ENCODE measurements at regions not wholly inside any gene's neighbourhood (a gene's known extent, or its start where the extent isn't known, plus 50 kb on each side); places are given as distances from the start of the nearest gene placed in this dataset.

DNA sequence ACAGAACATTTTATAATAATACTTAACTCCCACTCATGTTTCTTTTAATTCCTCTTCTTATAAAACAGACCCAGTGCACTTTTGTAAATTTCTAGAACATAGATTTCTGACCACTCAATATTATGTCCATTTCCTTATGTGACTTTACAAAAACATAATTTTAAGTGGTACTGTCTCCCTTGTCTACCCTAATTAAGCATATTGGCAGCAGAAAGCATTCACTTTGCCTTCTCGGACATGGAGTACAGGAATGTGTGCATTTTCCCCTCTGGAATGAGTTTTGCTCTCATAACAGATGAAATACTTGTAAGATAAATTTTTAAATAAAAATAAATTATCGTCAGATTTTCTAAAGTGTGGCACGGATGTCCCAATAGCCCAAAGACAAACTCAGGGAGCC is 129.5 kb upstream of the MDM1 start:
- no peak for DNase-seq
- no peak overlapping the region for H3K27ac Mint-ChIP-seq
- peaks cover 6% of the 10 kb centered on the region for H3K36me3 Mint-ChIP-seq
- H3K4me1 Mint-ChIP-seq, result peaks cover 29% of the 10 kb centered on the region
- no peaks in the 10 kb centered on the region for H3K9me3 Mint-ChIP-seq (ENCODE audit: low read depth)
- H3K4me3 Mint-ChIP-seq, result no peak overlapping the region
- ATAC-seq, result no peak
- H3K27me3 Mint-ChIP-seq, result no peaks in the 10 kb centered on the region
- CTCF ChIA-PET, result interaction anchor here (1.4 to 2.7 kb wide), 3 partner anchors 21 to 238 kb away, joined by 4 to 15 read pairs (median 4); no protein-coding TSS in a partner anchor

DNA sequence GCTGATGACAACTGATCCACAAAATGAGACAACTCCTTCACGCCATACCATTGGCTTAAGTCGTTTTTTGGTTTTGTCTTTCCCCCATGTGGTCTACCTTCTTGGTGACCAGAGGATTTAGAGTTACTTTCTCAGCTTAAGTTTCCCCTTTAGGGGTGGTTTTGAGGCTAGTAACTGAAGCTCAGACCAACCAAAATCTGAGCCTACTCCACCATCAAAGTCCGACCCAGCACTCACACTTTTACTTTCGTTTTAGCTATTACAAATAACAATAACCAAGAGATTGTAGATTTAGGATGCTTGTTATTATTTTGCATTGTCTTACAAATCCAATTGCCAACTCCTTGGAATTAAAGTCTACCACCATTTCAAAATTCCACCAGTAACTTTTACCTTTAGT is 130.6 kb upstream of the MDM1 start:
- ATAC-seq (peak; percentile 89), DNase-seq (peak; percentile 52)
- Mint-ChIP-seq H3K9me3 (ENCODE audit: low read depth) (no peaks in the 10 kb centered on the region), H3K36me3 (peaks cover 4% of the 10 kb centered on the region), H3K4me3 (peak overlapping the region; percentile 76), H3K27ac (peak overlapping the region; percentile 92), H3K27me3 (no peaks in the 10 kb centered on the region), H3K4me1 (peaks cover 24% of the 10 kb centered on the region)
- CTCF ChIA-PET, result interaction anchor here (0.7 to 2.7 kb wide), 6 partner anchors 9 to 239 kb away, joined by 3 to 15 read pairs (median 4); no protein-coding TSS in a partner anchor

DNA sequence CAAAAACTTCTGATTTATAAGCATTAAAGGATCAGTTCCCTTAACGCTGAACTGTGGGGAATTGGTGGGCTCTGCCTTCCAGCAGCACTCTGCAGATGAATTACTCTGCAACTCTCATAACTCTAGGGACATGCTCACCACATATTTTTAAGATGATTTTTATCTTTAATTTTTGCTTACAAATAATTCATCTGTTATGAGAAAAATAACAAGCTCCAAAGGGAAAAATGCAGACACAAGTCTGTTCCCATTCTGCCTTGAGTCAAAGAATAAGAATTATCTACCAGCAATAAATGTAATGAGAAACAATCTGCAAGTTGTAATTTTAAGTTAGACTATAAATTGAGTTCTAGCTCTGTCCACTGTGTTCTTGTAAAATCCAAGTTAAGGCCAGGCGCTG is 133.1 kb upstream of the MDM1 start:
- Mint-ChIP-seq H3K9me3 (ENCODE audit: low read depth) (no peaks in the 10 kb centered on the region), H3K4me3 (no peak overlapping the region), H3K27me3 (no peaks in the 10 kb centered on the region), H3K4me1 (peaks cover 25% of the 10 kb centered on the region), H3K36me3 (peaks cover 6% of the 10 kb centered on the region), H3K27ac (no peak overlapping the region)
- CTCF ChIA-PET, result no interaction called here
- no peak for ATAC-seq
- no peak for DNase-seq

DNA sequence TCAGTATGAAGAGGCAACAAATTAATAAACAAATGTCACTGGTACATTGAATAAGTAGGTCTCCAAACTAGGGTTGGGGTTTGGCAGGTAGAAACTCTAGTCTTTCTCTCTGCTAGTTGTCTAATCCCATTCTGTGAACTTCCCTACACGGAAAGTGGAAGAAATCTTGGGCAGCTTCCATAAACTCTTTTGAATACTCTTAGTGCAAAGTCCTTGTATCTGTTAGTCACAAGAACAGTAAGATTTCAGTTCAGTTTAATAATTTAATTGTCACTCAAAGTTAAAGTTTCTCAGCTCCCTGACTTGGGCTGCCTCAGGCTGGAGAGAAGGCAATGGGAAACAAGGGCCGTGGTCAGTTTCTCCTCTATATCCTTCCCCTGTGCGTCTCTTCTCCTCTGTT is 135.4 kb upstream of the MDM1 start:
- CTCF ChIA-PET, result interaction anchor here (1.1 kb wide), 1 partner anchor 12 kb away, joined by 3 read pairs; no protein-coding TSS in a partner anchor
- DNase-seq (no peak), ATAC-seq (no peak)
- Mint-ChIP-seq H3K36me3 (peaks cover 5% of the 10 kb centered on the region), H3K4me1 (peaks cover 19% of the 10 kb centered on the region), H3K27me3 (no peaks in the 10 kb centered on the region), H3K4me3 (no peak overlapping the region), H3K9me3 (ENCODE audit: low read depth) (no peaks in the 10 kb centered on the region), H3K27ac (no peak overlapping the region)

DNA sequence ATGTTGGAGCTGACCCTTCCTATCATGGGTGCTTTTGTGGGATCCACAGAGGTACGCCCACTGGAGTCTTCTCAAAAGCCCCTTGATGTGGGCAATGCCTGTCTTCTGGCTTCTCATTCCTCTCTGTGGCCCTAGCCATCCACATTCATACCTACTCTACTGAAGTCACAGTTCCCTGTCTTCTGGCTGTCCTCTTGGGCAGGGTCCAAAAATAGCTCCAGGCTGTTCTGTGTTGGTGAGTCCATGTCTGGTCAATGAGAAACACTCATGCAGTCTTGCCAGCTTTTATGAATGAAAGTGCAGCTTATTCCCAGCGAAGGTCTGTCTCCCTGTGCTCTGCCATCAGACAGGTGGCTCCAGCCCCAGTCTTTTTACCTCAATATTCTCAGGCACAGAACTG is 135.9 kb upstream of the MDM1 start:
- Mint-ChIP-seq H3K4me1 (peaks cover 14% of the 10 kb centered on the region), H3K27me3 (no peaks in the 10 kb centered on the region), H3K27ac (no peak overlapping the region), H3K36me3 (peaks cover 2% of the 10 kb centered on the region), H3K4me3 (no peak overlapping the region), H3K9me3 (ENCODE audit: low read depth) (no peaks in the 10 kb centered on the region)
- DNase-seq (no peak), ATAC-seq (no peak)
- CTCF ChIA-PET, result interaction anchor here (1.1 kb wide), 1 partner anchor 12 kb away, joined by 3 read pairs; no protein-coding TSS in a partner anchor

DNA sequence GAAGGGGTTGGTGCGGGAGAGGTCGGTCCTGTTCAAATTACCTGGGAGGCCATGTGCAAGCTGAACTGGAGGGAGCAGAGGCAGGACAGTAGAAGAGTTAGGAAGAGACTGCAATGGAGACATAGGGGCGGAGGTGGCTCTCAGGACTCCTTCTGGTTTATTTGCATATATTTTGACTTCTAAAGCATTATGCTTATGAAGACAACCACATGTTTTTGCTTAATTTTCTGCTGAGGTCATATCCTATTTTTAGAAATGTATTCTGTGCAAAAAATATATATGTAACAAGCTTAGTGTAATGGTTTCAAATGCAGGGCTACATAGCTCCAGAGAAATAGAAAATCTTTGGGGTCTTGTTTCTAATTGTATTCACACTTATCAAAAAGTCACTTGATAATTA is 137.0 kb upstream of the MDM1 start:
- H3K27me3 Mint-ChIP-seq, result no peaks in the 10 kb centered on the region
- peaks cover 3% of the 10 kb centered on the region for H3K36me3 Mint-ChIP-seq
- DNase-seq (no peak), ATAC-seq (no peak)
- H3K4me1 Mint-ChIP-seq, result peaks cover 6% of the 10 kb centered on the region
- H3K4me3 Mint-ChIP-seq, result no peak overlapping the region
- H3K27ac Mint-ChIP-seq, result no peak overlapping the region
- H3K9me3 Mint-ChIP-seq (ENCODE audit: low read depth), result no peaks in the 10 kb centered on the region
- CTCF ChIA-PET, result no interaction called here

DNA sequence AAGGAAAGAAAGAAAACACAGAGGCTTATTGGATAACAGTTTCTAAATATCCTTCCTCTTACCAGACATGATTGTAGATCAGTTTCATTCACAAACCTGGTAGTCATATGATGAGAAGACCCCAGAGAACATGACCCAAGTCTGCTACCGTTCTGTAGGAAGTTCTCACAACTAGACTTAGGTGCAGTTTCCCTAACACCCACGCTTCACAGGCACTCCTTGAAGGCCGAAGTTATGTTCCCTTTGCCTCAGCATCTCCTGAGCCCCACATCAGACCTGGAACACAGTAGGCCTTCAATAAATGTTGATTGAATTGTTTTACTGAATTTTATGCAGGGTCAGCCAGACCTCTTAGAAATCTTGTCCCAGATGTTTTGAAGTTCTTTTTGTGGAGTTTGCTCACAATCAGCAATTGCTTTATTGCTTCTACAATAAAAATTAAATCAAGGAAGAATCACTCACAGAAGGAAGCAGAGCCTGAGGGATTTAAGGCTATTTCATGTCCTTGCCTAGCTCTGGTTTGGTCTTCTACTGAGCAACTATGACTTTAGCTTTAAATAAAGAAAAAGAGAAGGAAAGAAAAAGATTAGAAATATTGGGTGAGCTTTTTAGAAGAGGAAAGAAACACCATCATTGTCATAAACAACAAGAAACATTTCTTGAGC is 138.6 kb upstream of the MDM1 start:
- Mint-ChIP-seq H3K27ac (no peak overlapping the region), H3K4me3 (no peak overlapping the region), H3K4me1 (peaks cover 5% of the 10 kb centered on the region), H3K27me3 (no peaks in the 10 kb centered on the region), H3K36me3 (peaks cover 3% of the 10 kb centered on the region), H3K9me3 (ENCODE audit: low read depth) (no peaks in the 10 kb centered on the region)
- CTCF ChIA-PET, result no interaction called here
- ATAC-seq, result no peak
- no peak for DNase-seq

DNA sequence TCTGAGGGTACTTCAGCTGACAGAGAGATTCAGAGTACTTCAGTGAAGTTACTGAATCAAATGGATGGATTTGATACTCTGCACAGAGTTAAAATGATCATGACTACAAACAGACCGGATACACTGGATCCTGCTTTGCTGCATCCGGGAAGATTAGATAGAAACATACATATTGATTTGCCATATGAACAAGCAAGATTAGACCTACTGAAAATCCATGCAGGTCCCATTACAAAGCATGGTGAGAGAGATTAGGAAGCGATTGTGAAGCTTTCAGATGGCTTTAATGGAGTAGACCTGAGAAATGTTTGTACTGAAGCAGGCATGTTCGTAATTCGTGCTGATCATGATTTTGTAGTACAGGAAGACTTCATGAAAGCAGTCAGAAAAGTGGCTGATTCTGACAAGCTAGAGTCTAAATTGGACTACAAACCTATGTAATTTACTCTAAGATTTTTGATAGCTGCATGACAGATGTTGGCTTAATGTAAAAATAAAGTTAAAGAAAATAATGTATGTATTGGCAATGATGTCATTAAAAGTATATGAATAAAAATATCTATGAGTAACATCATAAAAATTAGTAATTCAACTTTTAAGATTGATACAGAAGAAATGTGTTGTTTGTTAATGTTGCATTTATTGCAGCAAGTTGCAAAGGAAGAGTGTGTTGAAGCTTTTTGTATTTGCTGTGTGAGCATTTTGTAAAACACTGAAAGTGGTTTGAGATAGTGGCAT is 136.1 kb upstream of the RAP1B start:
- Mint-ChIP-seq H3K27ac (no peak overlapping the region), H3K4me3 (no peak overlapping the region), H3K4me1 (peaks cover 16% of the 10 kb centered on the region), H3K27me3 (no peaks in the 10 kb centered on the region), H3K9me3 (ENCODE audit: low read depth) (peaks cover 2% of the 10 kb centered on the region), H3K36me3 (peaks cover 18% of the 10 kb centered on the region)
- CTCF ChIA-PET, result interaction anchor here (1.4 to 1.5 kb wide), 2 partner anchors 20 to 116 kb away, joined by 3 read pairs; no protein-coding TSS in a partner anchor
- ATAC-seq, result no peak
- DNase-seq, result no peak

DNA sequence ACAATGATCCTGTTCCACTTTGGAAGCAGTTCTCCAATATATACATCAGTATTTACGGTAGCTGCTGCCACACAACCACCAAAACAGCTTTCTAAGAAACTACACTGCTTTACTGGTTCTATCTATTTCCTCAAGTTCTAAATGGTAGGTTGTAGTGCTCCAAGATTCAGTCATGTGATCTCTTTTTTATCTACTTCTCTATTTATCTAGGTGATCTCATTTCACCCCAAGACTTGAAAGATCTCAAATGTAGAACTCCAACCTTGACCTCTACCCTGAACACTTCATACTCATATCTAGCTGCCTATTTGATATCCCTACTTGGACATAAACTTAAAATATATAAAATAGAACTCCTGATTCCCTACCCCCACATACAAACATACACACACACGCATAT is 133.9 kb upstream of the RAP1B start:
- H3K4me3 Mint-ChIP-seq, result no peak overlapping the region
- H3K27me3 Mint-ChIP-seq, result no peaks in the 10 kb centered on the region
- ATAC-seq, result no peak
- H3K36me3 Mint-ChIP-seq, result peaks cover 33% of the 10 kb centered on the region
- H3K27ac Mint-ChIP-seq, result no peak overlapping the region
- DNase-seq, result no peak
- CTCF ChIA-PET, result no interaction called here
- H3K9me3 Mint-ChIP-seq (ENCODE audit: low read depth), result peaks cover 2% of the 10 kb centered on the region
- H3K4me1 Mint-ChIP-seq, result peaks cover 32% of the 10 kb centered on the region

DNA sequence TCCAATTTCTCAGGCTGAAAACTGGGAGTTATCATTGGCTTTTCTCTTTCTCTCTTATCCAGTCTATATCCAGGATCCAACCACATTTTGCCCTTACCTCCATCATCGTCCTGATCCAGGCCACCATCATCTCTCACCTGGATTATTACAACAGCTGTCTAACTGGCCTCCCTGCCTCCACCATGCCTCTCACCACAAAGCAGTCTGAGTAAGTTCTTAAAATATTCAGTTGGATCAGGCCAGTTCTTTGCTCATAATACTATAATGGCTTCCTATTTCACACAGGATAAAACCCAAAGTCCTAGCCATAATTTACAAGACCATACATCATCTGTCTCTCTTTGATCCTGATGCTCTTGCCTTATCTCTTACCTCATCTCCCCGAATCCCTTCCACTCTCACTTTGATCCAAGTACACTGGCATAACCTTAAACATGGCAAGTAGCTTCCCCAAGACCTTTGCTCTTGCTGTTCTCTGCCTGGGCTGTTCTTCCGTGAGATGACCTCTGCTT is 133.4 kb upstream of the RAP1B start:
- H3K36me3 Mint-ChIP-seq, result peaks cover 33% of the 10 kb centered on the region
- H3K4me1 Mint-ChIP-seq, result peaks cover 37% of the 10 kb centered on the region
- CTCF ChIA-PET, result no interaction called here
- peaks cover 2% of the 10 kb centered on the region for H3K9me3 Mint-ChIP-seq (ENCODE audit: low read depth)
- DNase-seq, result no peak
- no peak for ATAC-seq
- H3K27ac Mint-ChIP-seq, result no peak overlapping the region
- no peaks in the 10 kb centered on the region for H3K27me3 Mint-ChIP-seq
- no peak overlapping the region for H3K4me3 Mint-ChIP-seq

DNA sequence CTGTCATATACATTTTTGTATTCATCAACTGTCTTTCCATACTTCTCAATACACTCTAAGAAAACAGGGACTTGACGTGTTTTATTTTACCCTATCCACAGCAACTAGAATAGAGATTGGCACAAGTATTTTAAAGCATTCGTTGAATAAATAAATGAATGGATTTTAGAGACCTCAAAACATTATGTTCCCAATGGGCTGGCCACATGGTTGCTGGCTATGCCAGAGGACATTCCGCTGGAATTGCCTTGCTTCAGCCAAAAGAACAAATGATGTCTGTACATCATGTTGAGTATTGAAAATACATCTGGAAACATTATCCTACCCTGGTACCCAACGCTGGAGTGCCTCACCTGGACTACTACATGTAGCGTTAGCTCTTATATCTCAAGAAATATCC is 132.8 kb upstream of the RAP1B start:
- DNase-seq (no peak), ATAC-seq (no peak)
- H3K36me3 Mint-ChIP-seq, result peaks cover 33% of the 10 kb centered on the region
- CTCF ChIA-PET, result no interaction called here
- peaks cover 43% of the 10 kb centered on the region for H3K4me1 Mint-ChIP-seq
- H3K4me3 Mint-ChIP-seq, result no peak overlapping the region
- no peaks in the 10 kb centered on the region for H3K27me3 Mint-ChIP-seq
- H3K9me3 Mint-ChIP-seq (ENCODE audit: low read depth), result peaks cover 2% of the 10 kb centered on the region
- no peak overlapping the region for H3K27ac Mint-ChIP-seq

DNA sequence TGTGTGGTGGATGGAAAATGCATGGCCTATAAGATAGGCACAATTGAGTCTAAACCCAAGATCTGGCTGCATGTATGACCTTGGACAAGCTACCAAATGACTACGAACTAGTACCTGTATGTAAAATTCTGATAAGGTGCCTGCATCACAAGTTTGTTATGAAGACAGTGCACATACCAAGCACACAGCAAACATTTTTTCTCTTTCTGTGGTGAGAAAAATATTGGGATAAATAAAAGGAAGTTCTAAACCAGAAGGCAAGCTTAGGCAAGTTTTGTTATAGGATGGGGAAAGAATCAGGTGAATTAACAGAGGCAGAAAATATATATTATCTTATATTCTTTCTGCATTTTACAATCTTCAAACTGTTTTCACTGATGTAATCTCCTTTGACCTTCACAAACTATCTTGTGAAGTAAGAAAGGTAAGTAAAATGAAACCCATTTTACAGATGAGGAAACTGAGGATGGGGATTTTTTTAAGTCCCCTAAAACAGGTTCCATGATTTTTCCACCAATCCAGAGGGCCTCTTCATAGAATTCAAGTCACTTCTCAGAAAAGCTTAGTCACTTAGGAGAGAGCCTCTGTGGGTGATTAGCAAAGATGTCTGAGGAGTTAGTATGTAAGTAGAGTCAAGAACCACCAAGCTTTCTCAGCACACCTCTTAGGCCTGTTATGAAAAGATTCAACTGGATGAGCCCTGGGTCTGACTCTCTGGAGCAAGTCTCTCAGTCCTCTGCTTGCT is 132.0 kb upstream of the RAP1B start:
- DNase-seq (no peak), ATAC-seq (no peak)
- Mint-ChIP-seq H3K27ac (no peak overlapping the region), H3K4me3 (no peak overlapping the region), H3K36me3 (peaks cover 33% of the 10 kb centered on the region), H3K4me1 (peaks cover 51% of the 10 kb centered on the region), H3K27me3 (no peaks in the 10 kb centered on the region), H3K9me3 (ENCODE audit: low read depth) (peaks cover 2% of the 10 kb centered on the region)
- CTCF ChIA-PET, result interaction anchor here (1.1 to 1.2 kb wide), 2 partner anchors 11 to 30 kb away, joined by 3 read pairs; no protein-coding TSS in a partner anchor

DNA sequence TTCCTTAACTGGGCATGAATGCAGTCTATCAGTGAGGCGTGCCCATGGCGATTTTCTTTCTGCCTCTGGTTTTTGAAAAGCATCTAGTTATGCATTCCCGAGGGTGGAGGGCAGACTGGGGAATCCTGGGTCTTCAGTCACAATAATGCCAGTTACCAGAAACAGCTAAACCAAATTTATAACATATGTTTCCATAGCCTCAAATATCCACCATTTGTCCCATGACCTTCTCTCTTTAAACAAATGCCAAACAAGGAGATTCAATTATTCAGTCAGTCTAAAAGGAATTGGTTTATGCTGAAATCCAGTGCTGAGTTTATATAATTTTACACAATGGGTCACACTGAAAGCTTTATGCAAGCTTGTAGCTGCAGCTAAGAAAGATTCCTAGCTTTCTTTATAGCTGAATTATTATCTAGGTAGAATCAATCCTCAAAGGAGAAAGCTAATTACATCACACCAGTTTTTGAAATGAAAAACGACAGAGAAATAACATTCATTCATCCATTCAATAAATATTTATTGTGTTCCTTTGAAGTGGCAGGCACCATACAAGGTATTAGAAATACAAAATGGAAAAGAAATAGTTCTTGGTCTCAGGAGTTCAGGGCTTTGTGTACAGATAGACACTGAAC is 131.3 kb upstream of the RAP1B start:
- ATAC-seq (no peak), DNase-seq (no peak)
- no peak overlapping the region for H3K4me3 Mint-ChIP-seq
- H3K4me1 Mint-ChIP-seq, result peaks cover 57% of the 10 kb centered on the region
- CTCF ChIA-PET, result interaction anchor here (1.1 to 1.2 kb wide), 2 partner anchors 12 to 31 kb away, joined by 3 read pairs; no protein-coding TSS in a partner anchor
- H3K27ac Mint-ChIP-seq, result no peak overlapping the region
- peaks cover 33% of the 10 kb centered on the region for H3K36me3 Mint-ChIP-seq
- no peaks in the 10 kb centered on the region for H3K27me3 Mint-ChIP-seq
- H3K9me3 Mint-ChIP-seq (ENCODE audit: low read depth), result peaks cover 2% of the 10 kb centered on the region
